Ascending aorta (tissue), 2 donors: ENCODE measurements at regions not wholly inside any gene's neighbourhood (a gene's known extent, or its start where the extent isn't known, plus 50 kb on each side); places are given as distances from the start of the nearest gene placed in this dataset.
"Not testable (repeated sequence)": the region's sequence is repeated elsewhere in the genome, so short reads cannot be mapped to it uniquely, and the experiment has no call there.

Experiments used
- DNase-seq, 2 donors: peaks; one replicate each; pipeline ENCODE4 v3.0.0-alpha.2; 2019; ENCODE audit warnings: low spot score in 2 of 2
- H3K27ac ChIP-seq, 2 donors: fragments of 200-600 bp; sonication (generic); one replicate each; pipeline ENCODE4 v1.5.1; 2016 to 2017; ENCODE audit warnings: mild to moderate bottlenecking in 1 of 2
- H3K27me3 ChIP-seq: fragments of 200-600 bp; sonication (generic); one replicate; pipeline ENCODE4 v1.5.1; 2017
- H3K36me3 ChIP-seq, 2 donors: fragments of 200-600 bp; sonication (generic); one replicate each; pipeline ENCODE4 v1.5.1; 2016
- H3K4me1 ChIP-seq, 2 donors: fragments of 200-600 bp; sonication (generic); one replicate each; pipeline ENCODE4 v1.5.1; 2016 to 2017; ENCODE audit warnings: mild to moderate bottlenecking in 1 of 2
- H3K4me3 ChIP-seq, 2 donors: fragments of 200-600 bp; sonication (generic); one replicate each; pipeline ENCODE4 v1.5.1; 2016 to 2017; ENCODE audit warnings: mild to moderate bottlenecking in 1 of 2
- H3K9me3 ChIP-seq, 2 donors: fragments of 200-600 bp; sonication (generic); one replicate each; pipeline ENCODE4 v1.5.1; 2016
- CTCF ChIP-seq, 3 experiments: fragments of 200-600 bp in 2 of 3; fragments of 450-650 bp in 1 of 3; sonication (generic) in 2 of 3; IDR thresholded peaks; one replicate each; pipeline ENCODE4 v1.5.1; 2016 to 2019; ENCODE audit warnings: antibody characterized with exemption in 3 of 3, mild to moderate bottlenecking in 1 of 3, moderate library complexity in 1 of 3
- intact Hi-C: fragments of 100-400 bp; cut with DNase I; formaldehyde crosslinking; loops from one replicate; pipeline ENCODE4 v1.15.1; 2023

- no peak for TF ChIP-seq CTCF (IDR thresholded peaks at IDR 0.05)
- Histone ChIP-seq H3K4me1 (no peaks in the 10 kb centered on the region), H3K36me3 (no peaks in the 10 kb centered on the region), H3K4me3 (no peak overlapping the region), H3K27ac (no peak overlapping the region), H3K27me3 (no peaks in the 10 kb centered on the region), H3K9me3 (no peaks in the 10 kb centered on the region)
- intact Hi-C loops = loop anchor here (1.0 to 5.0 kb wide), 5 partner anchors 159 to 719 kb away; no protein-coding TSS in a partner anchor
- no peak for DNase-seq
Observed at GRCh38 chr2:236353594-236353942, 89.4 kb upstream of the ASB18 start.

- Histone ChIP-seq H3K9me3 (no peaks in the 10 kb centered on the region), H3K36me3 (no peaks in the 10 kb centered on the region), H3K27ac (no peak overlapping the region), H3K27me3 (no peaks in the 10 kb centered on the region), H3K4me1 (no peaks in the 10 kb centered on the region), H3K4me3 (no peak overlapping the region)
- no peak for TF ChIP-seq CTCF (IDR thresholded peaks at IDR 0.05)
- intact Hi-C loops = loop anchor here (5.0 kb wide), 1 partner anchor 218 kb away; no protein-coding TSS in a partner anchor
- no peak for DNase-seq
Observed at GRCh38 chr2:236354056-236354940, 90.1 kb upstream of the ASB18 start.

- no peaks in the 10 kb centered on the region for H3K4me1 ChIP-seq
- intact Hi-C loops = loop anchor here (5.0 kb wide), 1 partner anchor 217 kb away; no protein-coding TSS in a partner anchor
- no peaks in the 10 kb centered on the region for H3K27me3 ChIP-seq
- H3K9me3 ChIP-seq = no peaks in the 10 kb centered on the region
- H3K27ac ChIP-seq = no peak overlapping the region
- no peak overlapping the region for H3K4me3 ChIP-seq
- H3K36me3 ChIP-seq = no peaks in the 10 kb centered on the region
- no peak for TF ChIP-seq CTCF (IDR thresholded peaks at IDR 0.05)
- no peak for DNase-seq
Observed at GRCh38 chr2:236354973-236355595, 90.9 kb upstream of the ASB18 start.

- H3K36me3 ChIP-seq = no peaks in the 10 kb centered on the region
- H3K27ac ChIP-seq = no peak overlapping the region
- intact Hi-C loops = no loop called here
- H3K4me1 ChIP-seq = no peaks in the 10 kb centered on the region
- TF ChIP-seq CTCF (IDR thresholded peaks at IDR 0.05) = no peak
- no peak overlapping the region for H3K4me3 ChIP-seq
- no peaks in the 10 kb centered on the region for H3K27me3 ChIP-seq
- DNase-seq = no peak
- no peaks in the 10 kb centered on the region for H3K9me3 ChIP-seq
Observed at GRCh38 chr2:236355911-236356310, 91.7 kb upstream of the ASB18 start.

GRCh38 chr2:236356321-236356720, 92.1 kb upstream of the ASB18 start:
- DNase-seq, H3K4me3 ChIP-seq, H3K4me1 ChIP-seq, H3K36me3 ChIP-seq, intact Hi-C loops, H3K9me3 ChIP-seq, H3K27me3 ChIP-seq, H3K27ac ChIP-seq: not testable (repeated sequence)

- H3K4me1 ChIP-seq, DNase-seq, intact Hi-C loops, H3K4me3 ChIP-seq, H3K36me3 ChIP-seq, H3K27me3 ChIP-seq, H3K27ac ChIP-seq, H3K9me3 ChIP-seq: not testable (repeated sequence)
Observed at GRCh38 chr2:236358482-236358881, 94.3 kb upstream of the ASB18 start.
